HCT116 (cell line): ENCODE measurements at regions not wholly inside any gene's neighbourhood (a gene's known extent, or its start where the extent isn't known, plus 50 kb on each side); places are given as distances from the start of the nearest gene placed in this dataset.

ENCODE experiments used
- ATAC-seq: fragments of 200-7000 bp; cut with Tn5 transposase; 2 replicates; pipeline ENCODE4 v1.9.1; 2020; ENCODE audit warnings: mild to moderate bottlenecking, moderate library complexity
- BruUV-seq: library from RNA; stranded (reverse); fragments of 400-500 nt; replicated peaks from 2 replicates; lab custom pipeline; 2021; lab: Mats Ljungman, UMichigan
- CTCF ChIA-PET: fragments of 300-600 bp; sonication (Branson Sonifier 250); formaldehyde crosslinking; loops from one replicate; lab custom pipeline; 2021; ENCODE audit warnings: antibody characterized with exemption; lab: Charles Lee
- POLR2A ChIA-PET: fragments of 300-600, 350-600 bp; sonication (Branson Sonifier 250); formaldehyde crosslinking; loops from one replicate; lab custom pipeline; 2021; ENCODE audit warnings: antibody characterized with exemption; lab: Charles Lee
- RAD21 ChIA-PET, 2 experiments: fragments of 300-600 bp; sonication (Branson Sonifier 250); formaldehyde crosslinking; loops; one replicate each; lab custom pipeline; 2023; ENCODE audit warnings: low total read pairs in 2 of 2; ENCODE audit not compliant: uncharacterized antibody in 2 of 2, unreplicated experiment in 2 of 2, low non-redundant PET in 1 of 2; lab: Charles Lee
- DNase-seq: peaks from one replicate; pipeline ENCODE4 v3.0.0-alpha.2; 2010; ENCODE audit warnings: low read depth, low spot score
- H2AFZ ChIP-seq: fragments of 200-600 bp; shearing (Covaris generic), sonication (generic); 2 replicates; pipeline ENCODE4 v1.6.1; 2017; ENCODE audit warnings: low read depth, mixed run types, mixed read lengths, antibody characterized with exemption, low read length; ENCODE audit not compliant: poor library complexity, severe bottlenecking
- H3K27ac ChIP-seq: 2 replicates; pipeline ENCODE4 v1.5.1; 2012; ENCODE audit warnings: low read depth, low read length
- H3K27me3 ChIP-seq: fragments of 200-600 bp; sonication (generic); 2 replicates; pipeline ENCODE4 v1.6.1; 2016; ENCODE audit warnings: mixed run types, low read length, mixed read lengths; ENCODE audit not compliant: insufficient read depth
- H3K36me3 ChIP-seq, 2 experiments: fragments of 200-500 bp in 1 of 2; fragments of 200-600 bp in 1 of 2; sonication (Bioruptor generic) in 1 of 2; sonication (generic) in 1 of 2; 2 replicates each; pipeline versions ENCODE4 v1.5.1 to v1.6.1; 2014 to 2016; ENCODE audit warnings: low read length in 2 of 2, inconsistent platforms in 1 of 2, mixed read lengths in 1 of 2, mixed run types in 1 of 2; ENCODE audit not compliant: insufficient read depth in 2 of 2, control insufficient read depth in 1 of 2
- H3K4me1 ChIP-seq, 2 experiments: fragments of 200-600 bp in 1 of 2; sonication (generic) in 1 of 2; 2 replicates each; pipeline versions ENCODE4 v1.5.1 to v1.6.1; 2012 to 2017; ENCODE audit warnings: low read length in 2 of 2, inconsistent platforms in 1 of 2, mild to moderate bottlenecking in 1 of 2, mixed read lengths in 1 of 2, mixed run types in 1 of 2, moderate library complexity in 1 of 2; ENCODE audit not compliant: insufficient read depth in 2 of 2, control insufficient read depth in 1 of 2
- H3K4me2 ChIP-seq: fragments of 200-600 bp; sonication (generic); 2 replicates; pipeline ENCODE4 v1.6.1; 2017; ENCODE audit warnings: mixed run types, low read length, mixed read lengths
- H3K4me3 ChIP-seq, 2 experiments: fragments of 200-600 bp in 1 of 2; sonication (generic) in 1 of 2; replicated peaks in 1 of 2; 2 replicates each; pipeline ENCODE4 v1.5.1; 2011 to 2016; ENCODE audit warnings: low read length in 2 of 2, control low read depth in 1 of 2, low read depth in 1 of 2, mild to moderate bottlenecking in 1 of 2, mixed read lengths in 1 of 2, mixed run types in 1 of 2
- H3K79me2 ChIP-seq: fragments of 200-600 bp; sonication (generic); 2 replicates; pipeline ENCODE4 v1.6.1; 2017; ENCODE audit warnings: mild to moderate bottlenecking, mixed run types, low read length, moderate library complexity, mixed read lengths; ENCODE audit not compliant: insufficient read depth
- H3K9ac ChIP-seq: fragments of 200-600 bp; sonication (generic); 2 replicates; pipeline ENCODE4 v1.6.1; 2016; ENCODE audit warnings: low read length, mixed read lengths
- H3K9me2 ChIP-seq: fragments of 200-600 bp; sonication (generic), shearing (Covaris generic); 2 replicates; pipeline ENCODE4 v1.6.1; 2017; ENCODE audit warnings: mixed run types, mild to moderate bottlenecking, moderate library complexity; ENCODE audit not compliant: insufficient read depth
- H3K9me3 ChIP-seq, 2 experiments: fragments of 200-500 bp in 1 of 2; fragments of 200-600 bp in 1 of 2; sonication (Bioruptor generic) in 1 of 2; sonication (generic) in 1 of 2; 2 replicates each; pipeline ENCODE4 v1.6.1; 2014 to 2017; ENCODE audit warnings: low read length in 2 of 2, mixed read lengths in 2 of 2, inconsistent platforms in 1 of 2, low read depth in 1 of 2, mild to moderate bottlenecking in 1 of 2, mixed run types in 1 of 2, moderate library complexity in 1 of 2; ENCODE audit not compliant: control insufficient read depth in 1 of 2, insufficient read depth in 1 of 2
- H4K20me1 ChIP-seq: fragments of 200-600 bp; sonication (generic), shearing (Covaris generic); 2 replicates; pipeline ENCODE4 v1.6.1; 2017; ENCODE audit warnings: mixed run types, mild to moderate bottlenecking, moderate library complexity; ENCODE audit not compliant: insufficient read depth
- CEBPB ChIP-seq: IDR thresholded peaks from 2 replicates; pipeline ENCODE4 v1.6.1; 2012; ENCODE audit warnings: low read depth
- JUND ChIP-seq: IDR thresholded peaks from 2 replicates; pipeline ENCODE4 v1.6.1; 2012
- POLR2AphosphoS5 ChIP-seq: IDR thresholded peaks from 2 replicates; pipeline ENCODE4 v1.6.1; 2011; ENCODE audit warnings: mild to moderate bottlenecking, low read depth, low read length, moderate library complexity
- ZFX ChIP-seq: fragments of 450-650 bp; IDR thresholded peaks from 2 replicates; pipeline ENCODE4 v1.6.1; 2017
- intact Hi-C: fragments of 100-400 bp; cut with micrococcal nuclease; formaldehyde crosslinking; loops from 2 replicates; pipeline ENCODE4 v1.10.0; 2022
- TF ChIP-seq, protein P1 (sequence below): IDR thresholded peaks from 2 replicates; pipeline ENCODE4 v1.6.1; 2012
- TF ChIP-seq, protein P2 (sequence below): IDR thresholded peaks from 2 replicates; pipeline ENCODE4 v1.6.1; 2012
- TF ChIP-seq, protein P3 (sequence below): IDR thresholded peaks from 2 replicates; pipeline ENCODE4 v1.6.1; 2012; ENCODE audit warnings: low read depth

DNA sequence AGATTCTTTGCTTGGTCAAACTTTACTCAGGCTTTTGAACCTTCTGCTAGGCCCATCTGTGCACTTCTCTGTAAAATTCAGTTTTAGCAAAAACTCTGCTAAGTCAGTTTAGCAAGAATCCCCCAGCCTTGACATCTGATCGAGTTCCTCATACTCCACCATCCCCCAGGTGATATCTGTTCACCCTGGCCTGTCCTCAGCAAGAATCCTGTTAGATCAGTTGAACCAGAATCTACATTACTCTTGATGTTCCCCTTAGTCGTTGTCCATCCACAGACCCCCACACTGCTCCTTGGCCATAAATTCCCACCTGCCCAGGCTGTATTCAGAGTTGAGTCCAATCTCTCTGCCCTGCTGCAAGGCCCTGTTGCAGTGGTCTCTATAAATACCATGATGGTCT is 162.6 kb downstream of the ZNF674 start:
- Histone ChIP-seq H3K27me3 (no peaks in the 10 kb centered on the region), H3K9ac (no peak overlapping the region), H3K36me3 (no peaks in the 10 kb centered on the region), H3K9me3 (peaks cover 0 to 5% of the 10 kb centered on the region in 2 experiments; a peak in 1 of 4 replicates), H3K4me3 (no peak overlapping the region), H3K4me1 (peaks cover 0 to 7% of the 10 kb centered on the region in 2 experiments; a peak in 1 of 4 replicates), H2AFZ (peak overlapping the region; percentile 35), H4K20me1 (no peaks in the 10 kb centered on the region), H3K4me2 (no peak overlapping the region), H3K79me2 (no peaks in the 10 kb centered on the region), H3K27ac (no peak overlapping the region)
- ChIA-PET POLR2A (no interaction called here), CTCF (no interaction called here), RAD21 (no interaction called here)
- no TSS peak for BruUV-seq
- no peak for DNase-seq
- intact Hi-C loops: no loop called here
- TF ChIP-seq, protein P1, sequence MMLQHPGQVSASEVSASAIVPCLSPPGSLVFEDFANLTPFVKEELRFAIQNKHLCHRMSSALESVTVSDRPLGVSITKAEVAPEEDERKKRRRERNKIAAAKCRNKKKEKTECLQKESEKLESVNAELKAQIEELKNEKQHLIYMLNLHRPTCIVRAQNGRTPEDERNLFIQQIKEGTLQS: no peak
- TF ChIP-seq, protein P2, sequence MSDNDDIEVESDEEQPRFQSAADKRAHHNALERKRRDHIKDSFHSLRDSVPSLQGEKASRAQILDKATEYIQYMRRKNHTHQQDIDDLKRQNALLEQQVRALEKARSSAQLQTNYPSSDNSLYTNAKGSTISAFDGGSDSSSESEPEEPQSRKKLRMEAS: no peak
- TF ChIP-seq ZFX: no peak
- no peak for TF ChIP-seq POLR2AphosphoS5
- TF ChIP-seq JUND: no peak
- TF ChIP-seq CEBPB: no peak
- TF ChIP-seq, protein P3, sequence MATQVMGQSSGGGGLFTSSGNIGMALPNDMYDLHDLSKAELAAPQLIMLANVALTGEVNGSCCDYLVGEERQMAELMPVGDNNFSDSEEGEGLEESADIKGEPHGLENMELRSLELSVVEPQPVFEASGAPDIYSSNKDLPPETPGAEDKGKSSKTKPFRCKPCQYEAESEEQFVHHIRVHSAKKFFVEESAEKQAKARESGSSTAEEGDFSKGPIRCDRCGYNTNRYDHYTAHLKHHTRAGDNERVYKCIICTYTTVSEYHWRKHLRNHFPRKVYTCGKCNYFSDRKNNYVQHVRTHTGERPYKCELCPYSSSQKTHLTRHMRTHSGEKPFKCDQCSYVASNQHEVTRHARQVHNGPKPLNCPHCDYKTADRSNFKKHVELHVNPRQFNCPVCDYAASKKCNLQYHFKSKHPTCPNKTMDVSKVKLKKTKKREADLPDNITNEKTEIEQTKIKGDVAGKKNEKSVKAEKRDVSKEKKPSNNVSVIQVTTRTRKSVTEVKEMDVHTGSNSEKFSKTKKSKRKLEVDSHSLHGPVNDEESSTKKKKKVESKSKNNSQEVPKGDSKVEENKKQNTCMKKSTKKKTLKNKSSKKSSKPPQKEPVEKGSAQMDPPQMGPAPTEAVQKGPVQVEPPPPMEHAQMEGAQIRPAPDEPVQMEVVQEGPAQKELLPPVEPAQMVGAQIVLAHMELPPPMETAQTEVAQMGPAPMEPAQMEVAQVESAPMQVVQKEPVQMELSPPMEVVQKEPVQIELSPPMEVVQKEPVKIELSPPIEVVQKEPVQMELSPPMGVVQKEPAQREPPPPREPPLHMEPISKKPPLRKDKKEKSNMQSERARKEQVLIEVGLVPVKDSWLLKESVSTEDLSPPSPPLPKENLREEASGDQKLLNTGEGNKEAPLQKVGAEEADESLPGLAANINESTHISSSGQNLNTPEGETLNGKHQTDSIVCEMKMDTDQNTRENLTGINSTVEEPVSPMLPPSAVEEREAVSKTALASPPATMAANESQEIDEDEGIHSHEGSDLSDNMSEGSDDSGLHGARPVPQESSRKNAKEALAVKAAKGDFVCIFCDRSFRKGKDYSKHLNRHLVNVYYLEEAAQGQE: no peak
- TF ChIP-seq, all 23 proteins: peak for 0
- no peak for ATAC-seq
- no peaks in the 10 kb centered on the region for H3K9me2 ChIP-seq
